ENCODE measurements at regions not wholly inside any gene's neighbourhood (a gene's known extent, or its start where the extent isn't known, plus 50 kb on each side); places are given as distances from the start of the nearest gene placed in this dataset.

GRCh38 chr17:13429201-13429600 lies 172.5 kb downstream of the HS3ST3A1 start:
- Mint-ChIP-seq H3K4me3 (ENCODE audit: low read depth, unreplicated experiment) (no peak overlapping the region), H3K27ac (ENCODE audit: unreplicated experiment) (no peak overlapping the region), H3K36me3 (ENCODE audit: insufficient read depth, unreplicated experiment) (no peaks in the 10 kb centered on the region), H3K4me1 (ENCODE audit: low read depth, unreplicated experiment) (no peaks in the 10 kb centered on the region), H3K27me3 (ENCODE audit: unreplicated experiment) (no peaks in the 10 kb centered on the region), H3K9me3 (ENCODE audit: low read depth, unreplicated experiment) (no peaks in the 10 kb centered on the region)
- intact Hi-C loops (cut with micrococcal nuclease; ENCODE audit: unreplicated experiment): no loop called here
- CTCF ChIA-PET: no interaction called here
- DNase-seq: no peak
- BruUV-seq (replicated peaks): no TSS peak
- TF ChIP-seq CTCF (IDR thresholded peaks at IDR 0.05; ENCODE audit: unreplicated experiment): no peak

- no peaks in the 10 kb centered on the region for H3K27me3 Mint-ChIP-seq (ENCODE audit: unreplicated experiment)
- H3K27ac Mint-ChIP-seq (ENCODE audit: unreplicated experiment): no peak overlapping the region
- no peak overlapping the region for H3K4me3 Mint-ChIP-seq (ENCODE audit: low read depth, unreplicated experiment)
- H3K4me1 Mint-ChIP-seq (ENCODE audit: low read depth, unreplicated experiment): no peaks in the 10 kb centered on the region
- peaks cover 3% of the 10 kb centered on the region for H3K9me3 Mint-ChIP-seq (ENCODE audit: low read depth, unreplicated experiment)
- BruUV-seq (replicated peaks): no TSS peak
- intact Hi-C loops (cut with micrococcal nuclease; ENCODE audit: unreplicated experiment): no loop called here
- no peak for TF ChIP-seq CTCF (IDR thresholded peaks at IDR 0.05; ENCODE audit: unreplicated experiment)
- no peaks in the 10 kb centered on the region for H3K36me3 Mint-ChIP-seq (ENCODE audit: insufficient read depth, unreplicated experiment)
- DNase-seq: no peak
- CTCF ChIA-PET: no interaction called here
These were observed 173.1 kb downstream of the HS3ST3A1 start for GRCh38 chr17:13428611-13429042.

GRCh38 chr17:13426991-13427390 lies 174.7 kb downstream of the HS3ST3A1 start:
- Mint-ChIP-seq H3K4me1 (ENCODE audit: low read depth, unreplicated experiment) (no peaks in the 10 kb centered on the region), H3K27ac (ENCODE audit: unreplicated experiment) (no peak overlapping the region), H3K4me3 (ENCODE audit: low read depth, unreplicated experiment) (no peak overlapping the region), H3K36me3 (ENCODE audit: insufficient read depth, unreplicated experiment) (no peaks in the 10 kb centered on the region), H3K27me3 (ENCODE audit: unreplicated experiment) (no peaks in the 10 kb centered on the region), H3K9me3 (ENCODE audit: low read depth, unreplicated experiment) (peaks cover 4% of the 10 kb centered on the region)
- no TSS peak for BruUV-seq (replicated peaks)
- no peak for TF ChIP-seq CTCF (IDR thresholded peaks at IDR 0.05; ENCODE audit: unreplicated experiment)
- DNase-seq: no peak
- intact Hi-C loops (cut with micrococcal nuclease; ENCODE audit: unreplicated experiment): no loop called here
- CTCF ChIA-PET: no interaction called here

GRCh38 chr17:13425390-13425789 lies 176.3 kb downstream of the HS3ST3A1 start:
- Mint-ChIP-seq H3K27ac (ENCODE audit: unreplicated experiment) (no peak overlapping the region), H3K9me3 (ENCODE audit: low read depth, unreplicated experiment) (peaks cover 16% of the 10 kb centered on the region), H3K4me1 (ENCODE audit: low read depth, unreplicated experiment) (no peaks in the 10 kb centered on the region), H3K4me3 (ENCODE audit: low read depth, unreplicated experiment) (no peak overlapping the region), H3K36me3 (ENCODE audit: insufficient read depth, unreplicated experiment) (no peaks in the 10 kb centered on the region), H3K27me3 (ENCODE audit: unreplicated experiment) (no peaks in the 10 kb centered on the region)
- CTCF ChIA-PET: no interaction called here
- TF ChIP-seq CTCF (IDR thresholded peaks at IDR 0.05; ENCODE audit: unreplicated experiment): no peak
- BruUV-seq (replicated peaks): no TSS peak
- no peak for DNase-seq
- intact Hi-C loops (cut with micrococcal nuclease; ENCODE audit: unreplicated experiment): no loop called here

Measured in Calu3 (cell line).